Parathyroid adenoma (tissue), 2 donors: ENCODE measurements at regions not wholly inside any gene's neighbourhood (a gene's known extent, or its start where the extent isn't known, plus 50 kb on each side); places are given as distances from the start of the nearest gene placed in this dataset.

Experiments used
- H2AFZ ChIP-seq: fragments of 300-600 bp; sonication (generic); one replicate; pipeline ENCODE4 v1.7.0; 2017; ENCODE audit warnings: antibody characterized with exemption, mild to moderate bottlenecking
- H3K27ac ChIP-seq: fragments of 300-600 bp; sonication (generic); one replicate; pipeline ENCODE4 v1.7.0; 2017
- H3K27me3 ChIP-seq: fragments of 300-600 bp; sonication (generic); one replicate; pipeline ENCODE4 v1.7.0; 2017; ENCODE audit warnings: low read length; ENCODE audit not compliant: control insufficient read depth, insufficient read depth
- H3K36me3 ChIP-seq: fragments of 300-600 bp; sonication (generic); one replicate; pipeline ENCODE4 v1.7.0; 2017; ENCODE audit warnings: low read length; ENCODE audit not compliant: control insufficient read depth, insufficient read depth
- H3K4me1 ChIP-seq: fragments of 300-600 bp; sonication (generic); one replicate; pipeline ENCODE4 v1.7.0; 2017; ENCODE audit warnings: control low read depth
- H3K4me2 ChIP-seq: fragments of 300-600 bp; sonication (generic); one replicate; pipeline ENCODE4 v1.7.0; 2017; ENCODE audit warnings: low read length
- H3K4me3 ChIP-seq: fragments of 300-600 bp; sonication (generic); one replicate; pipeline ENCODE4 v1.7.0; 2017; ENCODE audit warnings: low read depth, low read length
- H3K79me2 ChIP-seq: fragments of 300-600 bp; sonication (generic); one replicate; pipeline ENCODE4 v1.7.0; 2017; ENCODE audit warnings: control low read depth
- H3K9ac ChIP-seq: fragments of 300-600 bp; sonication (generic); one replicate; pipeline ENCODE4 v1.7.0; 2017; ENCODE audit warnings: mild to moderate bottlenecking
- H3K9me3 ChIP-seq: fragments of 300-600 bp; sonication (generic); one replicate; pipeline ENCODE4 v1.7.0; 2017; ENCODE audit warnings: low read length; ENCODE audit not compliant: control insufficient read depth
- TF ChIP-seq, protein P1 (sequence below): fragments of 300-600 bp; sonication (generic); IDR thresholded peaks from one replicate; pipeline ENCODE4 v1.7.0; 2017; ENCODE audit warnings: antibody characterized with exemption, mild to moderate bottlenecking
- donor health status: primary hyperparathyroidism.

DNA sequence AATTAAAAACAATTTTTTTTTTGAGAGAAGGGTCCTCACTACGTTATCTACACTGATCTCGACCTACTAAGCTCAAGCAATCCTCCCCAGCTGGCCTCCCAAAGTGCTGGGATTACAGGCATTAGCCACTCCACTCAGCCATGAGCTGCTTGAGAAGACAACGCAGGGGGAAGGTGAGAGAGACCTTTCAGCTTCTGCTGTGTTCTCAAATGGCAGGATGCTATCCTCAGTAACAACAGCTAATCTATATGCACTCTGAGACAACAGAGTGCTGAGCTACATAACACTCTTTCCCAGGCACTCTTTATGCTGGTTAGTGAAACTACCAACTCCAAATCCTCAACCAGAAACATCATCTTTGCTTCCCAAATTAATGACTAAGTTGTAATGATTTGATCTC is 526.1 kb downstream of the CCER1 start:
- TF ChIP-seq, protein P1, sequence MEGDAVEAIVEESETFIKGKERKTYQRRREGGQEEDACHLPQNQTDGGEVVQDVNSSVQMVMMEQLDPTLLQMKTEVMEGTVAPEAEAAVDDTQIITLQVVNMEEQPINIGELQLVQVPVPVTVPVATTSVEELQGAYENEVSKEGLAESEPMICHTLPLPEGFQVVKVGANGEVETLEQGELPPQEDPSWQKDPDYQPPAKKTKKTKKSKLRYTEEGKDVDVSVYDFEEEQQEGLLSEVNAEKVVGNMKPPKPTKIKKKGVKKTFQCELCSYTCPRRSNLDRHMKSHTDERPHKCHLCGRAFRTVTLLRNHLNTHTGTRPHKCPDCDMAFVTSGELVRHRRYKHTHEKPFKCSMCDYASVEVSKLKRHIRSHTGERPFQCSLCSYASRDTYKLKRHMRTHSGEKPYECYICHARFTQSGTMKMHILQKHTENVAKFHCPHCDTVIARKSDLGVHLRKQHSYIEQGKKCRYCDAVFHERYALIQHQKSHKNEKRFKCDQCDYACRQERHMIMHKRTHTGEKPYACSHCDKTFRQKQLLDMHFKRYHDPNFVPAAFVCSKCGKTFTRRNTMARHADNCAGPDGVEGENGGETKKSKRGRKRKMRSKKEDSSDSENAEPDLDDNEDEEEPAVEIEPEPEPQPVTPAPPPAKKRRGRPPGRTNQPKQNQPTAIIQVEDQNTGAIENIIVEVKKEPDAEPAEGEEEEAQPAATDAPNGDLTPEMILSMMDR, result no peak
- no peak overlapping the region for H3K9ac ChIP-seq
- no peaks in the 10 kb centered on the region for H3K27me3 ChIP-seq
- H2AFZ ChIP-seq, result no peak overlapping the region
- H3K4me2 ChIP-seq, result no peak overlapping the region
- no peaks in the 10 kb centered on the region for H3K79me2 ChIP-seq
- no peak overlapping the region for H3K4me3 ChIP-seq
- H3K4me1 ChIP-seq, result no peaks in the 10 kb centered on the region
- no peaks in the 10 kb centered on the region for H3K36me3 ChIP-seq
- H3K9me3 ChIP-seq, result no peaks in the 10 kb centered on the region
- H3K27ac ChIP-seq, result no peak overlapping the region

DNA sequence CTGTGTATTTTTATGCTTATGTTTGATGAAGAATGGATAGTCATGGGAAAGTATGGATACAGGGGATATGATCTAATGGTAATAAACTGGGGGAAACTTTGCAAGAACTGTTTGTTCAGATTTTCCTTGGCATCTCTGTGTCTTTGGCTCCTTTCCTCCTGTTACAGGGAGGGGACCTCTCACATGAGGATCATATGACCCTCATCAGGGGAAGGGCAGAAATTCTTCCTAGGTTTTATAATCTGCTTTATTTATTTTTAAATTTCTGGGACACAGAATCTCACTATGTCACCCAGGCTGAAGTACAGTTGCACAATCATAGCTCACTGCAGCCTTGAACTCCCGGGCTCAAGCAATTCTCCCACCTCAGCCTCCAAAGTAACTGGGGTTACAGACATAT is 526.5 kb downstream of the CCER1 start:
- Histone ChIP-seq H3K4me1 (no peaks in the 10 kb centered on the region), H2AFZ (no peak overlapping the region), H3K4me3 (no peak overlapping the region), H3K9me3 (no peaks in the 10 kb centered on the region), H3K4me2 (no peak overlapping the region), H3K27ac (no peak overlapping the region), H3K36me3 (no peaks in the 10 kb centered on the region), H3K9ac (no peak overlapping the region), H3K79me2 (no peaks in the 10 kb centered on the region), H3K27me3 (no peaks in the 10 kb centered on the region)
- TF ChIP-seq, protein P1, result no peak

DNA sequence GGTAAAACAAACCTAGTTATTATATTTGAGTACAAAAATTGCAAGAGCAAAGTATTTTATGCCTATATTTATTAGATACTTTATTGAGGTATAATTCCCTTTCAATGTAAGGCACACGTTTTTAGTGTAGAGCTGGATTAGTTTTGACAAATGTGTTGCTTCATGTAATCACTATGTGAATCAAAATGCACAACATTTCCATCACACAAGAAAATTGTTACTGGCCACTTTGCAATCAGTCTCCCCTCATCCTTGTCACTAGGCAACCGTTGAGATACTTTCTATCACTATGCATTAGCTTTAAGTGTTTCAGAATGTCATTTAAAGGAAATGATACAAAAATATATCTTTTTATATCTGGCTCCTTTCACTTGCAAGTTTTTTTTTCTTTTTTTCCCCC is 531.0 kb downstream of the CCER1 start:
- H3K27me3 ChIP-seq, result no peaks in the 10 kb centered on the region
- no peaks in the 10 kb centered on the region for H3K4me1 ChIP-seq
- H3K9ac ChIP-seq, result no peak overlapping the region
- TF ChIP-seq, protein P1, result no peak
- H3K36me3 ChIP-seq, result no peaks in the 10 kb centered on the region
- no peaks in the 10 kb centered on the region for H3K79me2 ChIP-seq
- no peak overlapping the region for H2AFZ ChIP-seq
- no peak overlapping the region for H3K4me3 ChIP-seq
- no peak overlapping the region for H3K27ac ChIP-seq
- no peak overlapping the region for H3K4me2 ChIP-seq
- no peaks in the 10 kb centered on the region for H3K9me3 ChIP-seq

DNA sequence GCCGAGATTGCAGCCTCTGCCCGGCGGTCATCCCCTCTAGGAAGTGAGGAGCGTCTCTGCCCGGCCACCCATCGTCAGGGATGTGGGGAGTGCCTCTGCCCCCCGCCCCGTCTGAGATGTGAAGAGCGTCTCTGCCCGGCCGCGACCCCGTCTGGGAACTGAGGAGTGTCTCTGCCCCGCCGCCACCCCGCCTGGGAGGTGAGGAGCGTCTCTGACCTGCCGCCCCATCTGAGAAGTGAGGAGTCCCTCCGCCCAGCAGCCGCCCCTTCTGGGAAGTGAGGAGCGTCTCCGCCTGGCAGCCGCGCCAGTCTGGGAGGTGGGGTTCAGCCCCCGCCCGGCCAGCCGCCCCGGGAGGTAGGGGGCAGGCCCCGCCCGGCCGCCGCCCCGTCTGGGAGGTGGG is 544.0 kb downstream of the CCER1 start:
- no peaks in the 10 kb centered on the region for H3K79me2 ChIP-seq
- no peak overlapping the region for H2AFZ ChIP-seq
- H3K4me3 ChIP-seq, result no peak overlapping the region
- H3K27me3 ChIP-seq, result no peaks in the 10 kb centered on the region
- H3K36me3 ChIP-seq, result no peaks in the 10 kb centered on the region
- TF ChIP-seq, protein P1, result no peak
- H3K27ac ChIP-seq, result no peak overlapping the region
- H3K4me1 ChIP-seq, result no peaks in the 10 kb centered on the region
- H3K4me2 ChIP-seq, result no peak overlapping the region
- H3K9ac ChIP-seq, result no peak overlapping the region
- no peaks in the 10 kb centered on the region for H3K9me3 ChIP-seq

DNA sequence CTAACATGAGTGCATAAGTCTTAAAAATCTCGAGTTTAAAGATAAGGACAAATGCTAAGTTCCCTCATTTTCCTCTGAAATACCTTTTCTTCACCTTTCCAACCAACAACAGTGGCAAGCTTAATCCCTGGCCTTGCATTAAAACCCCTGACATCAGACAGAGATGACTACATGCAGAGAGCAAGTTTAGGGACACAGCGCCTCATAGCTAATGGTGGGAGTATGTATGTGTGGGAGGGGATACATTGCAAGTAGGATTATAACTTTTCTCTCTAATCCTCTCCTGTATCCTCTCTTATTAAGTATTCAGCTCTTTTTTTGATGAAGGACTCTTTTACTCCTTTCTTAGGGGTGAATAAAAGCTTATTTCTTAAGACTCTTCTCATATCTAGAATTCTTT is 547.1 kb downstream of the CCER1 start:
- H3K4me3 ChIP-seq, result no peak overlapping the region
- TF ChIP-seq, protein P1, result no peak

More for the DNA sequence above, 547.1 kb downstream of the CCER1 start:
- H3K36me3 ChIP-seq, result no peaks in the 10 kb centered on the region
- H3K4me1 ChIP-seq, result no peaks in the 10 kb centered on the region
- H3K27ac ChIP-seq, result no peak overlapping the region
- H2AFZ ChIP-seq, result no peak overlapping the region
- no peaks in the 10 kb centered on the region for H3K79me2 ChIP-seq
- no peak overlapping the region for H3K9ac ChIP-seq
- H3K9me3 ChIP-seq, result no peaks in the 10 kb centered on the region
- H3K4me2 ChIP-seq, result no peak overlapping the region
- H3K27me3 ChIP-seq, result no peaks in the 10 kb centered on the region
